K562 (cell line): ENCODE measurements at regions not wholly inside any gene's neighbourhood (a gene's known extent, or its start where the extent isn't known, plus 50 kb on each side); places are given as distances from the start of the nearest gene placed in this dataset.

Source experiments
- ATAC-seq: fragments of 200-7000 bp; cut with Tn5 transposase; 3 replicates; pipeline ENCODE4 v1.9.1; 2020; ENCODE audit warnings: moderate library complexity
- BruUV-seq: library from RNA; stranded (reverse); fragments of 400-500 nt; replicated peaks from 2 replicates; lab custom pipeline; 2021; lab: Mats Ljungman, UMichigan
- CTCF ChIA-PET: fragments of 300-600 bp; formaldehyde crosslinking; extraction: SDS; loops from one replicate; lab custom pipeline; 2021; ENCODE audit warnings: low intra/inter-chr PET ratio; lab: Yijun Ruan, JAX
- POLR2A ChIA-PET: fragments of 300-600, 350-650 bp; sonication (Branson Sonifier 250); formaldehyde crosslinking; extraction: SDS; loops from one replicate; lab custom pipeline; 2021; ENCODE audit warnings: antibody characterized with exemption, inconsistent platforms; lab: Yijun Ruan, JAX
- DNase-seq, 4 experiments: peaks; one replicate each; pipeline versions ENCODE4 v3.0.0 to v3.0.0-alpha.2; 2011 to 2018; ENCODE audit warnings: low spot score in 3 of 4, mixed read lengths in 3 of 4; ENCODE audit errors: extremely low read depth in 1 of 4
- FAIRE-seq: peaks from 2 replicates; lab custom pipeline; 2011; peaks lifted over from hg19 to GRCh38; lab: Jason Lieb, UNC
- H2AFZ ChIP-seq: 2 replicates; pipeline ENCODE4 v1.6.0; 2011; ENCODE audit warnings: low read depth, low read length, control low read depth, inconsistent platforms
- H3K27ac ChIP-seq: fragments of 200-600 bp; 3 replicates; pipeline ENCODE4 v1.8.0; 2011; ENCODE audit warnings: low read depth, mild to moderate bottlenecking, control low read depth, inconsistent platforms, low read length, moderate library complexity, mixed read lengths; ENCODE audit errors: extremely low read depth
- H3K27me3 ChIP-seq, 2 experiments: fragments of 300-600 bp in 1 of 2; 2 replicates in 1 of 2; 3 replicates in 1 of 2; pipeline versions ENCODE4 v1.6.0 to v1.8.0; 2011; ENCODE audit warnings: inconsistent platforms in 2 of 2, low read length in 2 of 2, mild to moderate bottlenecking in 1 of 2, mixed read lengths in 1 of 2, moderate library complexity in 1 of 2; ENCODE audit not compliant: control insufficient read depth in 2 of 2, insufficient read depth in 2 of 2
- H3K36me3 ChIP-seq: fragments of 300-600 bp; 3 replicates; pipeline ENCODE4 v1.8.0; 2011; ENCODE audit warnings: mild to moderate bottlenecking, low read length, inconsistent platforms; ENCODE audit not compliant: control insufficient read depth, insufficient read depth
- H3K4me1 ChIP-seq, 2 experiments: fragments of 200-600 bp in 1 of 2; replicated peaks in 1 of 2; 2 replicates in 1 of 2; 3 replicates in 1 of 2; pipeline versions ENCODE4 v1.5.1 to v1.8.0; 2011; ENCODE audit warnings: inconsistent platforms in 2 of 2, low read length in 2 of 2, mild to moderate bottlenecking in 1 of 2, mixed read lengths in 1 of 2, moderate library complexity in 1 of 2; ENCODE audit not compliant: control insufficient read depth in 2 of 2, insufficient read depth in 2 of 2
- H3K4me2 ChIP-seq: 2 replicates; pipeline ENCODE4 v1.6.1; 2011; ENCODE audit warnings: low read length, control low read depth, inconsistent platforms, mixed read lengths; ENCODE audit not compliant: insufficient read depth
- H3K4me3 ChIP-seq: fragments of 200-600 bp; sonication (generic), shearing (Covaris generic); 2 replicates; pipeline ENCODE4 v1.5.1; 2016; ENCODE audit warnings: control low read depth, inconsistent platforms
- H3K79me2 ChIP-seq: fragments of 200-600 bp; 3 replicates; pipeline ENCODE4 v1.8.0; 2011; ENCODE audit warnings: low read length, inconsistent platforms; ENCODE audit not compliant: control insufficient read depth, insufficient read depth
- H3K9ac ChIP-seq, 2 experiments: 2 replicates each; pipeline versions ENCODE4 v1.6.0 to v1.6.1; 2011; ENCODE audit warnings: low read depth in 2 of 2, low read length in 2 of 2, control low read depth in 1 of 2, inconsistent platforms in 1 of 2, mild to moderate bottlenecking in 1 of 2, mixed read lengths in 1 of 2; ENCODE audit not compliant: insufficient read depth in 1 of 2
- H3K9me1 ChIP-seq: one replicate; pipeline ENCODE4 v1.6.0; 2011; ENCODE audit warnings: inconsistent platforms, mild to moderate bottlenecking, low read length, moderate library complexity; ENCODE audit not compliant: control insufficient read depth, insufficient read depth
- H3K9me3 ChIP-seq: replicated peaks from 2 replicates; pipeline ENCODE4 v1.5.1; 2011; ENCODE audit warnings: low read depth, low read length, inconsistent platforms; ENCODE audit not compliant: control insufficient read depth, insufficient read depth
- H4K20me1 ChIP-seq: replicated peaks from 2 replicates; pipeline ENCODE4 v1.6.1; 2011; ENCODE audit warnings: low read length, inconsistent platforms, mixed read lengths; ENCODE audit not compliant: control insufficient read depth, insufficient read depth
- ARID3B ChIP-seq: fragments of 250-450 bp; sonication (Bioruptor Pico); IDR thresholded peaks from 2 replicates; pipeline ENCODE4 v1.4.0; 2020; ENCODE audit warnings: borderline replicate concordance
- ATF4 ChIP-seq: fragments of 450-650 bp; formaldehyde crosslinking; IDR thresholded peaks from 2 replicates; pipeline ENCODE4 v1.4.0; 2022; ENCODE audit warnings: mild to moderate bottlenecking, moderate library complexity
- C11orf30 ChIP-seq: fragments of 450-650 bp; IDR thresholded peaks from 2 replicates; pipeline ENCODE4 v1.6.1; 2016; ENCODE audit warnings: low read depth, mild to moderate bottlenecking
- CHD2 ChIP-seq: IDR thresholded peaks from 2 replicates; pipeline ENCODE4 v1.6.1; 2011; ENCODE audit warnings: low read depth, low read length
- E2F8 ChIP-seq: fragments of 450-650 bp; IDR thresholded peaks from 2 replicates; pipeline ENCODE4 v1.7.1; 2018; ENCODE audit warnings: mild to moderate bottlenecking, low read depth; ENCODE audit not compliant: partially characterized antibody
- JUND ChIP-seq, 2 experiments: IDR thresholded peaks; 2 replicates in 1 of 2; 3 replicates in 1 of 2; pipeline ENCODE4 v1.6.1; 2011; ENCODE audit warnings: borderline replicate concordance in 2 of 2, low read depth in 2 of 2, low read length in 2 of 2, improper control_type of control experiment in 1 of 2, missing biosample characterization in 1 of 2, missing genetic modification characterization in 1 of 2, missing genetic modification reagents in 1 of 2
- LARP7 ChIP-seq: fragments of 450-650 bp; IDR thresholded peaks from 2 replicates; pipeline ENCODE4 v1.6.1; 2016
- MAFG ChIP-seq: fragments of 450-650 bp; conservative IDR thresholded peaks from 2 replicates; pipeline ENCODE4 v1.6.1; 2016; ENCODE audit warnings: missing genetic modification characterization, missing compliant biosample characterization
- MAFK ChIP-seq: IDR thresholded peaks from 2 replicates; pipeline ENCODE4 v1.6.1; 2011; ENCODE audit warnings: low read length, improper control_type of control experiment
- NR0B1 ChIP-seq: fragments of 450-650 bp; IDR thresholded peaks from one replicate; pipeline ENCODE4 v1.6.1; 2018; ENCODE audit warnings: mild to moderate bottlenecking, moderate library complexity; ENCODE audit not compliant: partially characterized antibody
- ZHX1 ChIP-seq: fragments of 150-350 bp; conservative IDR thresholded peaks from 2 replicates; pipeline ENCODE4 v1.6.1; 2014; ENCODE audit warnings: low read length
- ZNF282 ChIP-seq: sonication (generic); formaldehyde crosslinking; IDR thresholded peaks from 2 replicates; pipeline ENCODE4 v1.8.1; 2023; ENCODE audit warnings: missing genetic modification reagents
- ZNF316 ChIP-seq: fragments of 450-650 bp; IDR thresholded peaks from 2 replicates; pipeline ENCODE4 v1.6.1; 2016
- ZNF354B ChIP-seq: fragments of 250-450 bp; sonication (Bioruptor Pico); IDR thresholded peaks from 2 replicates; pipeline ENCODE4 v1.4.0; 2020
- ZNF77 ChIP-seq: fragments of 250-450 bp; sonication (Bioruptor Pico); IDR thresholded peaks from 2 replicates; pipeline ENCODE4 v1.5.0; 2020
- WGBS: fragments of 100-300 bp; shearing (Covaris generic); methylation state at CpG from one replicate; pipeline ENCODE4 v1.1.6; 2016; ENCODE audit warnings: low coverage, mixed read lengths; ENCODE audit not compliant: insufficient coverage; ENCODE audit errors: missing lambda C conversion rate; 5-methylcytosine and 5-hydroxymethylcytosine counted together
- in situ Hi-C: fragments of 300-500 bp; cut with MboI; formaldehyde crosslinking; loops from 4 replicates; pipeline ENCODE4 v1.15.0; 2018; ENCODE audit warnings: inconsistent platforms, mixed read lengths
- intact Hi-C: fragments of 100-400 bp; cut with micrococcal nuclease; formaldehyde crosslinking; loops from 2 replicates; pipeline ENCODE4 v1.14.2; 2022

GRCh38 chr4:44545781-44546180, 97.2 kb upstream of the KCTD8 start:
- no peak for FAIRE-seq
- Histone ChIP-seq H3K27ac (no peak overlapping the region), H3K9ac (no peak overlapping the region), H3K36me3 (no peaks in the 10 kb centered on the region), H3K27me3 (no peaks in the 10 kb centered on the region), H3K4me2 (no peak overlapping the region), H3K9me3 (no peaks in the 10 kb centered on the region), H3K4me3 (no peak overlapping the region), H3K9me1 (no peaks in the 10 kb centered on the region), H3K79me2 (no peaks in the 10 kb centered on the region), H3K4me1 (no peaks in the 10 kb centered on the region), H4K20me1 (no peaks in the 10 kb centered on the region), H2AFZ (no peak overlapping the region)
- POLR2A ChIA-PET: no interaction called here
- no peak for ATAC-seq
- BruUV-seq: no TSS peak
- CTCF ChIA-PET: no interaction called here
- intact Hi-C loops (no loop called here), in situ Hi-C loops (no loop called here)
- 0% methylated on average over 2 of the region's 2 CpGs for WGBS
- DNase-seq: no peak
- TF ChIP-seq NR0B1 (no peak), ZHX1 (no peak), ZNF282 (CRISPR knock-in tag) (no peak), ARID3B (no peak), ATF4 (CRISPR knock-in tag) (no peak), ZNF354B (CRISPR knock-in tag) (no peak), ZNF77 (CRISPR knock-in tag) (no peak), ZNF316 (peak; percentile 72), LARP7 (no peak), MAFK (no peak), MAFG (tag) (peak; percentile 35; the same call in 1 of the 2 replicates), JUND (IDR thresholded peaks at IDR 0.05; ENCODE audit: borderline replicate concordance, low read depth, low read length) (no peak), JUND (tag; IDR thresholded peaks at IDR 0.05; ENCODE audit: borderline replicate concordance, low read depth, low read length) (no peak), E2F8 (no peak), C11orf30 (peak; percentile 35; the same call in 1 of the 2 replicates), CHD2 (no peak)
